ENCODE measurements at regions not wholly inside any gene's neighbourhood (a gene's known extent, or its start where the extent isn't known, plus 50 kb on each side); places are given as distances from the start of the nearest gene placed in this dataset.
"Not testable (repeated sequence)": the region's sequence is repeated elsewhere in the genome, so short reads cannot be mapped to it uniquely, and the experiment has no call there.

GRCh38 chr1:99439433-99440075 lies 175.3 kb downstream of the PLPPR4 start:
- Histone ChIP-seq H3K4me3 (ENCODE audit: low read length, poor library complexity, severe bottlenecking) (no peak overlapping the region), H2AFZ (ENCODE audit: low read length) (peak overlapping the region; percentile 31; the same call in 1 of the 2 replicates), H3K9me2 (replicated peaks; ENCODE audit: low read depth, low read length) (no peaks in the 10 kb centered on the region), H3K79me2 (ENCODE audit: insufficient read depth, low read length) (no peaks in the 10 kb centered on the region), H3F3A (ENCODE audit: low read depth) (peaks cover 9% of the 10 kb centered on the region; the same call in 1 of the 2 replicates), H3K9ac (ENCODE audit: low read depth, low read length, poor library complexity, severe bottlenecking) (peak overlapping the region; percentile 8), H3K36me3 (ENCODE audit: insufficient read depth, low read length) (no peaks in the 10 kb centered on the region), H4K20me1 (ENCODE audit: insufficient read depth, low read length, poor library complexity, severe bottlenecking) (no peaks in the 10 kb centered on the region), H3K4me1 (ENCODE audit: insufficient read depth, low read length, poor library complexity, severe bottlenecking) (peaks cover 53% of the 10 kb centered on the region), H3K4me2 (ENCODE audit: low read depth, low read length, poor library complexity, severe bottlenecking) (peak overlapping the region; percentile 36), H3K9me3 (ENCODE audit: insufficient read depth, low read depth, low read length) (no peaks in the 10 kb centered on the region), H3K27me3 (ENCODE audit: insufficient read depth, low read length, poor library complexity, severe bottlenecking) (no peaks in the 10 kb centered on the region)
- TF ChIP-seq EZH2phosphoT487 (IDR thresholded peaks at IDR 0.05; ENCODE audit: borderline replicate concordance) (no peak), CTCF (conservative IDR thresholded peaks at IDR 0.05; ENCODE audit: low read length) (no peak)

DNA sequence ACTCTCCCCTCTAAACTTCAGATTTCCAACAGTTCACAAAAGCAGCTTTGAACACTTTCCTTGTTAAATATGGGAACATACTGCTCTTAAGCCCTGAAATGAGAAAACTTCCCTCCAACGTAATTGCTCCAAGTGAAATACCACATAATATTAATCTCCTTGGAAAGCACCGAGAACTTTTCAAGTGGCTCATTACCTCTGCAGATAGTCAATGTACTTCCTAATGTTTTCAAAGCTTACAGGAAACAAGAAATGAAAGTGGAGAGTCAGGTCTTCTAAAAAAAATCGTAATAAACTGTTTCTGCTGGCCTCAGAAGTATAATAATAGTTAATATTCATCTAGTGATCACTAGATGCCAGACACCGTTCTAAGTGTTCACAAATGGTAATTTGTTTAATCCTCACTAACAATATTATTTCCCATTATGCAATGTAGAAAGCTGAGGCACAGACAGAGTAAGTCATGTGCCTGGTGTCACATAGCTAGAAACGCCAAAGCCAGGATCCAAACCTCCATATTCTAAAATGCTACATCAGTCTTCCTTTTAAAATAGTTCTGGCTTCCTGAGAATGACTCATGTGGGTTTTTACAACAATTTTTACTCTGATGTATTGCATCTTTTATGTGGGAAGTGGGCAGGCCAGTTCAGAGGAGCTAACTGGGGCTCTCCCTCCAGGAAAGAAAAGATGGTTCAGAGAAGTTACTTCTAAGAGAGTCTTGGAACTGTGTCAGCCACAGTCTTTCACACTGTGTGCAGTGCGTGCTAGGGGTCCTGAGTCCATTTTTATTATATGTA lies 177.2 kb downstream of the PLPPR4 start:
- H4K20me1 ChIP-seq (ENCODE audit: insufficient read depth, low read length, poor library complexity, severe bottlenecking), result no peaks in the 10 kb centered on the region
- H3K9me3 ChIP-seq (ENCODE audit: insufficient read depth, low read depth, low read length), result no peaks in the 10 kb centered on the region
- TF ChIP-seq CTCF (conservative IDR thresholded peaks at IDR 0.05; ENCODE audit: low read length), result no peak
- peaks cover 9% of the 10 kb centered on the region; the same call in 1 of the 2 replicates for H3F3A ChIP-seq (ENCODE audit: low read depth)
- H3K9me2 ChIP-seq (replicated peaks; ENCODE audit: low read depth, low read length), result no peaks in the 10 kb centered on the region
- peak overlapping the region; percentile 57 for H3K4me3 ChIP-seq (ENCODE audit: low read length, poor library complexity, severe bottlenecking)
- no peaks in the 10 kb centered on the region for H3K27me3 ChIP-seq (ENCODE audit: insufficient read depth, low read length, poor library complexity, severe bottlenecking)
- peak overlapping the region; percentile 69 for H2AFZ ChIP-seq (ENCODE audit: low read length)
- no peaks in the 10 kb centered on the region for H3K36me3 ChIP-seq (ENCODE audit: insufficient read depth, low read length)
- peak overlapping the region; percentile 18 for H3K9ac ChIP-seq (ENCODE audit: low read depth, low read length, poor library complexity, severe bottlenecking)
- peaks cover 40% of the 10 kb centered on the region for H3K4me1 ChIP-seq (ENCODE audit: insufficient read depth, low read length, poor library complexity, severe bottlenecking)
- H3K4me2 ChIP-seq (ENCODE audit: low read depth, low read length, poor library complexity, severe bottlenecking), result peak overlapping the region; percentile 66
- H3K79me2 ChIP-seq (ENCODE audit: insufficient read depth, low read length), result no peaks in the 10 kb centered on the region

DNA sequence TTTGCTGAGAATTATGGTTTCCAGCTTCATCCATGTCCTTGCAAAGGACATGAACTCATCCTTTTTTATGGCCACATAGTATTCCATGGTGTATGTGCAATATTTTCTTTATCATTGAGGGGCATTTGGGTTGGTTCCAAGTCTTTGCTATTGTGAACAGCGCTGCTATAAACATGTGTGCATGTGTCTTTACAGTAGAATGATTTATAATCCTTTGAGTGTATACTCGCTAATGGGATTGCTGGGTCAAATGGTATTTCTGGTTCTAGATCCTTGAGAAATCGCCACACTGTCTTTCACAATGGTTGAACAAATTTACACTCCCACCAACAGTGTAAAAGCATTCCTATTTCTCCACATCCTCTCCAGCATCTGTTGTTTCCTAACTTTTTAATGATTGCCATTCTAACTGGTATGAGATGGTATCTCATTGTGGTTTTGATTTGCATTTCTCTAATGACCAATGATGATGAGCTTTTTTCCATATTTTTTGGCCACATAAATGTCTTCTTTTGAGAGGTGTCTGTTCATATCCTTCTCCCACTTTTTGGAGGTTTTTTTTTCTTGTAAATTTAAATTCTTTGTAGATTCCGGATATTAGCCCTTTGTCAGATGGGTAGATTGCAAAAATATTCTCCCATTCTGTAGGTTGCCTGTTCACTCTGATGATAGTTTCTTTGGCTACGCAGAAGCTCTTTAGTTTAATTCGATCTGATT lies 180.1 kb downstream of the PLPPR4 start:
- H3K27me3 ChIP-seq (ENCODE audit: insufficient read depth, low read length, poor library complexity, severe bottlenecking); H3K9ac ChIP-seq (ENCODE audit: low read depth, low read length, poor library complexity, severe bottlenecking); H3F3A ChIP-seq (ENCODE audit: low read depth); H3K9me2 ChIP-seq (replicated peaks; ENCODE audit: low read depth, low read length); H3K4me2 ChIP-seq (ENCODE audit: low read depth, low read length, poor library complexity, severe bottlenecking); H3K79me2 ChIP-seq (ENCODE audit: insufficient read depth, low read length); H4K20me1 ChIP-seq (ENCODE audit: insufficient read depth, low read length, poor library complexity, severe bottlenecking); H3K9me3 ChIP-seq (ENCODE audit: insufficient read depth, low read depth, low read length); H3K4me3 ChIP-seq (ENCODE audit: low read length, poor library complexity, severe bottlenecking); H2AFZ ChIP-seq (ENCODE audit: low read length); H3K36me3 ChIP-seq (ENCODE audit: insufficient read depth, low read length): not testable (repeated sequence)
- H3K4me1 ChIP-seq (ENCODE audit: insufficient read depth, low read length, poor library complexity, severe bottlenecking), result peaks cover 30% of the 10 kb centered on the region
